ENCODE measurements at regions not wholly inside any gene's neighbourhood (a gene's known extent, or its start where the extent isn't known, plus 50 kb on each side); places are given as distances from the start of the nearest gene placed in this dataset.

GRCh38 chr2:204434660-204435462 is 110.4 kb upstream of the PARD3B start:
- H3K27ac Mint-ChIP-seq, result peak overlapping the region in 2 of 3 experiments; percentile 35 to 53

GRCh38 chr2:204436230-204436629 is 109.0 kb upstream of the PARD3B start:
- H3K27ac Mint-ChIP-seq, result peak overlapping the region in 1 of 3 experiments; percentile 53
- TF ChIP-seq CTCF (IDR thresholded peaks at IDR 0.05; ENCODE audit: unreplicated experiment in 3 of 3), result no peak
- peaks cover 29% of the 10 kb centered on the region for H3K9me3 Mint-ChIP-seq

More at GRCh38 chr2:204434660-204435462, 110.4 kb upstream of the PARD3B start:
- Mint-ChIP-seq H3K36me3 (ENCODE audit: low read depth) (peaks cover 9% of the 10 kb centered on the region), H3K27me3 (ENCODE audit: low read depth) (peaks cover 16% of the 10 kb centered on the region), H3K4me3 (no peak overlapping the region), H3K4me1 (peaks cover 10% of the 10 kb centered on the region), H3K9me3 (peaks cover 26% of the 10 kb centered on the region)
- no peak for TF ChIP-seq CTCF (IDR thresholded peaks at IDR 0.05; ENCODE audit: unreplicated experiment in 3 of 3)

GRCh38 chr2:204437408-204437807 is 107.9 kb upstream of the PARD3B start:
- H3K4me3 Mint-ChIP-seq, result no peak overlapping the region
- H3K36me3 Mint-ChIP-seq (ENCODE audit: low read depth), result peaks cover 7% of the 10 kb centered on the region
- no peak overlapping the region for H3K27ac Mint-ChIP-seq
- peaks cover 10% of the 10 kb centered on the region for H3K4me1 Mint-ChIP-seq
- peaks cover 27% of the 10 kb centered on the region for H3K9me3 Mint-ChIP-seq
- H3K27me3 Mint-ChIP-seq (ENCODE audit: low read depth), result peaks cover 12% of the 10 kb centered on the region
- TF ChIP-seq CTCF (IDR thresholded peaks at IDR 0.05; ENCODE audit: unreplicated experiment in 3 of 3), result no peak

More at GRCh38 chr2:204436230-204436629, 109.0 kb upstream of the PARD3B start:
- H3K4me1 Mint-ChIP-seq, result peaks cover 10% of the 10 kb centered on the region
- peaks cover 16% of the 10 kb centered on the region for H3K27me3 Mint-ChIP-seq (ENCODE audit: low read depth)
- no peak overlapping the region for H3K4me3 Mint-ChIP-seq
- H3K36me3 Mint-ChIP-seq (ENCODE audit: low read depth), result peaks cover 9% of the 10 kb centered on the region

- TF ChIP-seq CTCF (IDR thresholded peaks at IDR 0.05; ENCODE audit: unreplicated experiment in 3 of 3), result no peak
- H3K27ac Mint-ChIP-seq, result no peak overlapping the region
- H3K4me1 Mint-ChIP-seq, result peaks cover 10% of the 10 kb centered on the region
- no peaks in the 10 kb centered on the region for H3K36me3 Mint-ChIP-seq (ENCODE audit: low read depth)
- H3K9me3 Mint-ChIP-seq, result peaks cover 21% of the 10 kb centered on the region
- H3K27me3 Mint-ChIP-seq (ENCODE audit: low read depth), result peaks cover 10% of the 10 kb centered on the region
- no peak overlapping the region for H3K4me3 Mint-ChIP-seq
These were observed 107.2 kb upstream of the PARD3B start for GRCh38 chr2:204437815-204438756.

GRCh38 chr2:204441316-204441715 is 104.0 kb upstream of the PARD3B start:
- peaks cover 5% of the 10 kb centered on the region for H3K36me3 Mint-ChIP-seq (ENCODE audit: low read depth)
- no peak for TF ChIP-seq CTCF (IDR thresholded peaks at IDR 0.05; ENCODE audit: unreplicated experiment in 3 of 3)
- H3K4me1 Mint-ChIP-seq, result no peaks in the 10 kb centered on the region
- H3K27ac Mint-ChIP-seq, result no peak overlapping the region
- H3K4me3 Mint-ChIP-seq, result no peak overlapping the region
- peaks cover 31% of the 10 kb centered on the region for H3K9me3 Mint-ChIP-seq
- H3K27me3 Mint-ChIP-seq (ENCODE audit: low read depth), result peaks cover 10% of the 10 kb centered on the region

All from nephron (organoid).